Astrocyte of the cerebellum (primary cell): ENCODE measurements at regions not wholly inside any gene's neighbourhood (a gene's known extent, or its start where the extent isn't known, plus 50 kb on each side); places are given as distances from the start of the nearest gene placed in this dataset.

Source experiments
- DNase-seq: peaks from one replicate; pipeline ENCODE4 v3.0.0-alpha.2; 2011; ENCODE audit warnings: low read depth
- H3K4me3 ChIP-seq: 2 replicates; pipeline ENCODE4 v1.5.1; 2011; ENCODE audit warnings: mild to moderate bottlenecking, low read depth, low read length, moderate library complexity
- CTCF ChIP-seq: IDR thresholded peaks from 2 replicates; pipeline ENCODE4 v1.5.1; 2012; ENCODE audit warnings: low read length, low read depth, moderate library complexity, mild to moderate bottlenecking; ENCODE audit errors: missing control alignments
- in situ Hi-C: cut with HindIII; loops from 2 replicates; pipeline ENCODE4 v1.10.0; 2017; ENCODE audit warnings: low sequenced_read_pairs

DNA sequence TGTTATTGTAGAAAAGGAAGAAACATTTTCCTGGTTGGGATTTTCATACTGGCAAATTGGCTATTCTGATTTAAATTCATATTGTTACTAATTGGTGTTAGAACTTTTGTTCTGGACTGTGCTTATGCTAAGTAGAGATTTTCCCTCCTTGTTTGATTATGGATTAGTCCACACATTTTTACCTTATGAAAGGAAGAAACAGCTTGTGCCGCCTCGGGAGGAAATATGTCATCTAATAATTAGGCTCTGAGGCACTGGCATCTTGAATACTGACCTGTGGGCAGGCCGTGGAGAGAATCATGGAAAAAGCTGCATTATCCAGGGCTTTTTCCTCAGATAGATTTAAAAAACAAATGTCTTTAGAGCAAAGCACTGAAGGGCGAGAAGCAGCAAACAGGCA is 344.3 kb upstream of the TBL1XR1 start:
- TF ChIP-seq CTCF: no peak
- H3K4me3 ChIP-seq: no peak overlapping the region
- in situ Hi-C loops: no loop called here
- DNase-seq: no peak

- no peak for DNase-seq
- no peak overlapping the region for H3K4me3 ChIP-seq
- in situ Hi-C loops: no loop called here
- no peak for TF ChIP-seq CTCF
Observed at GRCh38 chr3:177545964-177546363, 348.7 kb upstream of the TBL1XR1 start.

- TF ChIP-seq CTCF: no peak
- H3K4me3 ChIP-seq: no peak overlapping the region
- no peak for DNase-seq
- in situ Hi-C loops: no loop called here
Observed at GRCh38 chr3:177547711-177548350, 350.5 kb upstream of the TBL1XR1 start.

GRCh38 chr3:177550667-177551066 is 353.4 kb upstream of the TBL1XR1 start:
- TF ChIP-seq CTCF: no peak
- in situ Hi-C loops: no loop called here
- DNase-seq: no peak
- no peak overlapping the region for H3K4me3 ChIP-seq

DNA sequence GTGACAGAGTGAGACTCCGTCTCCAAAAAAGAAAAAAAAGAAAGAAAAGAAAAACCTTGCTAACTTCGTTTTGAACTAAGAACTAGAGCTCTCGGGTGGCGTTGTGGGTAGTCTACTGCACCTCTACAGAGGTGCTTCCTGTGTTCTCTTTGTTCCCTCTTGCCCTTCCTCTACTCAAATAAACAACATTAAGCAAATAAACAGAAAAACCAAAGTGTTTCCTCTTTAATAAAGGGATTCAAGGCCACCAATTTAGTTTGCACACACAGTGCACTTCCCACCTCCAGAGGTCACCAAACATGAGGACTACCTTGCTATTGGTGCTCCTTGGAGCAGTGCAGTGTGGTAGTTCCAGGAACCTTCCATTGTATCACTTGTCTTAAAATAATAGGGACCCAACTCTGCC is 354.2 kb upstream of the TBL1XR1 start:
- no peak for TF ChIP-seq CTCF
- no peak overlapping the region for H3K4me3 ChIP-seq
- in situ Hi-C loops: no loop called here
- no peak for DNase-seq

GRCh38 chr3:177552051-177552450 is 354.8 kb upstream of the TBL1XR1 start:
- H3K4me3 ChIP-seq: no peak overlapping the region
- DNase-seq: no peak
- in situ Hi-C loops: no loop called here
- TF ChIP-seq CTCF: no peak

DNA sequence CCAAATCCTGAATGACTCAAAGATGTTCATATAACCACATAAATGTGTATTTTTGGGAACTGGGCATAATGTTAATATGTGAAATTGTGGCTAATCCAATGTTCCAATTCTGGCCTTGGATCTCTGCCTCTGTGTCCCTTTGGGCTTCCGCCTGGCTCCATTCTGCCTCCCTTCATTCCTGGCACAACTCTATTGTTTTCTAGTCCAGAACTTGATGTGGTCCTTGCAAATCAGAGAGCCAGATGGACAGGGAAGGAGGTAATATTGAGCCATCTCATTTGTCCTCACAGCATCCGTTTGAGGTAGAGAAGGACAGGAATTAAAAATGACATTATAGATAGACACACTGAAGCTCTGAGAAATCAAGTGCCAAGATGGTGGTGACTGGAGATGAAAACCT is 355.7 kb upstream of the TBL1XR1 start:
- H3K4me3 ChIP-seq: no peak overlapping the region
- no peak for DNase-seq
- TF ChIP-seq CTCF: no peak
- in situ Hi-C loops: no loop called here
